ENCODE measurements at regions not wholly inside any gene's neighbourhood (a gene's known extent, or its start where the extent isn't known, plus 50 kb on each side); places are given as distances from the start of the nearest gene placed in this dataset.

GRCh38 chr11:15326520-15326919, 211.8 kb downstream of the INSC start:
- Mint-ChIP-seq H3K9me3 (peaks cover 33% of the 10 kb centered on the region), H3K27me3 (ENCODE audit: insufficient read depth) (no peaks in the 10 kb centered on the region)

GRCh38 chr11:15327786-15328231, 213.1 kb downstream of the INSC start:
- no peak for DNase-seq
- H3K4me1 Mint-ChIP-seq (ENCODE audit: low read depth), result no peaks in the 10 kb centered on the region
- H3K27me3 Mint-ChIP-seq (ENCODE audit: insufficient read depth), result no peaks in the 10 kb centered on the region
- peaks cover 35% of the 10 kb centered on the region for H3K9me3 Mint-ChIP-seq
- TF ChIP-seq CTCF (IDR thresholded peaks at IDR 0.05), result peak; percentile 39; the same call in 1 of the 2 replicates
- H3K27ac Mint-ChIP-seq, result no peak overlapping the region
- H3K36me3 Mint-ChIP-seq (ENCODE audit: low read depth), result no peaks in the 10 kb centered on the region
- H3K4me3 Mint-ChIP-seq, result no peak overlapping the region

More at GRCh38 chr11:15326520-15326919, 211.8 kb downstream of the INSC start:
- Mint-ChIP-seq H3K4me3 (no peak overlapping the region), H3K36me3 (ENCODE audit: low read depth) (no peaks in the 10 kb centered on the region), H3K27ac (no peak overlapping the region), H3K4me1 (ENCODE audit: low read depth) (no peaks in the 10 kb centered on the region)
- DNase-seq, result no peak
- no peak for TF ChIP-seq CTCF (IDR thresholded peaks at IDR 0.05)

- Mint-ChIP-seq H3K27me3 (ENCODE audit: insufficient read depth) (no peaks in the 10 kb centered on the region; the same call in 1 of the 2 replicates), H3K9me3 (peaks cover 33% of the 10 kb centered on the region), H3K27ac (no peak overlapping the region), H3K4me1 (ENCODE audit: low read depth) (no peaks in the 10 kb centered on the region), H3K36me3 (ENCODE audit: low read depth) (no peaks in the 10 kb centered on the region), H3K4me3 (no peak overlapping the region)
- TF ChIP-seq CTCF (IDR thresholded peaks at IDR 0.05), result no peak
- no peak for DNase-seq
Observed at GRCh38 chr11:15333407-15333806, 218.7 kb downstream of the INSC start.

GRCh38 chr11:15334766-15335165, 220.0 kb downstream of the INSC start:
- Mint-ChIP-seq H3K4me1 (ENCODE audit: low read depth) (no peaks in the 10 kb centered on the region), H3K36me3 (ENCODE audit: low read depth) (no peaks in the 10 kb centered on the region), H3K4me3 (no peak overlapping the region), H3K27me3 (ENCODE audit: insufficient read depth) (no peaks in the 10 kb centered on the region; the same call in 1 of the 2 replicates), H3K27ac (no peak overlapping the region), H3K9me3 (peaks cover 32% of the 10 kb centered on the region)
- no peak for DNase-seq
- no peak for TF ChIP-seq CTCF (IDR thresholded peaks at IDR 0.05)

- no peaks in the 10 kb centered on the region; the same call in 1 of the 2 replicates for H3K27me3 Mint-ChIP-seq (ENCODE audit: insufficient read depth)
- no peak overlapping the region for H3K27ac Mint-ChIP-seq
- H3K36me3 Mint-ChIP-seq (ENCODE audit: low read depth), result no peaks in the 10 kb centered on the region
- no peak for TF ChIP-seq CTCF (IDR thresholded peaks at IDR 0.05)
- no peak for DNase-seq
- H3K4me1 Mint-ChIP-seq (ENCODE audit: low read depth), result no peaks in the 10 kb centered on the region
- H3K9me3 Mint-ChIP-seq, result peaks cover 38% of the 10 kb centered on the region
- no peak overlapping the region for H3K4me3 Mint-ChIP-seq
Observed at GRCh38 chr11:15336021-15336420, 221.3 kb downstream of the INSC start.

- peaks cover 33% of the 10 kb centered on the region for H3K9me3 Mint-ChIP-seq
- no peak overlapping the region for H3K4me3 Mint-ChIP-seq
- no peak for DNase-seq
- no peaks in the 10 kb centered on the region; the same call in 1 of the 2 replicates for H3K36me3 Mint-ChIP-seq (ENCODE audit: low read depth)
- no peaks in the 10 kb centered on the region; the same call in none of the 2 replicates for H3K27me3 Mint-ChIP-seq (ENCODE audit: insufficient read depth)
- H3K4me1 Mint-ChIP-seq (ENCODE audit: low read depth), result no peaks in the 10 kb centered on the region
- no peak overlapping the region for H3K27ac Mint-ChIP-seq
- TF ChIP-seq CTCF (IDR thresholded peaks at IDR 0.05), result no peak
Observed at GRCh38 chr11:15339302-15339701, 224.6 kb downstream of the INSC start.

Measured in HFFc6 (cell line).